ENCODE measurements at regions not wholly inside any gene's neighbourhood (a gene's known extent, or its start where the extent isn't known, plus 50 kb on each side); places are given as distances from the start of the nearest gene placed in this dataset.
"Not testable (repeated sequence)": the region's sequence is repeated elsewhere in the genome, so short reads cannot be mapped to it uniquely, and the experiment has no call there.

DNA sequence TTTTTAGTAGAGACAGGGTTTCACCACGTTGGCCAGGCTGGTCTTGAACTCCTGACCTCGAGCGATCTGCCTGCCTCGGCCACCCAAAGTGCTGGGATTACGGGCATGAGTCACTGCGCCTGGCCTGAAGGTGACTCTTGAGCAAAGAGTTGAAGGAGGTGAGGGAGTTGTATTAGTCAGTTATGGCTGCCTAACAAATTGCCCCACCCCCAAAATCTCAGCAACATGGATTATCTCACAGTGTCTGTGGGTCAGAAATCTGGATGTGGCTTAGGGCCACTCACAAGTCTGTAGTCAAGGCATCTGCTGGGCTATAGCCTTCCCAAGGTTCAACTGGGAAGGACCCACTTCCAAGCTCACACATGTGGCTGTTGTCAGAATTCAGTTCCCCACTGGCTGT lies 52.8 kb upstream of the ADGRE5 start:
- H3K27me3 ChIP-seq (ENCODE audit: insufficient read depth in 3 of 3, low read length in 2 of 3) = peaks cover 0 to 22% (median 2%) of the 10 kb centered on the region in 3 donors
- no peaks in the 10 kb centered on the region for H3K4me1 ChIP-seq
- DNase-seq (no peak), ATAC-seq (no peak)
- no peak overlapping the region for H3K27ac ChIP-seq
- no peaks in the 10 kb centered on the region for H3K36me3 ChIP-seq (ENCODE audit: insufficient read depth in 1 of 2, low read depth in 1 of 2)
- TF ChIP-seq, protein P1, sequence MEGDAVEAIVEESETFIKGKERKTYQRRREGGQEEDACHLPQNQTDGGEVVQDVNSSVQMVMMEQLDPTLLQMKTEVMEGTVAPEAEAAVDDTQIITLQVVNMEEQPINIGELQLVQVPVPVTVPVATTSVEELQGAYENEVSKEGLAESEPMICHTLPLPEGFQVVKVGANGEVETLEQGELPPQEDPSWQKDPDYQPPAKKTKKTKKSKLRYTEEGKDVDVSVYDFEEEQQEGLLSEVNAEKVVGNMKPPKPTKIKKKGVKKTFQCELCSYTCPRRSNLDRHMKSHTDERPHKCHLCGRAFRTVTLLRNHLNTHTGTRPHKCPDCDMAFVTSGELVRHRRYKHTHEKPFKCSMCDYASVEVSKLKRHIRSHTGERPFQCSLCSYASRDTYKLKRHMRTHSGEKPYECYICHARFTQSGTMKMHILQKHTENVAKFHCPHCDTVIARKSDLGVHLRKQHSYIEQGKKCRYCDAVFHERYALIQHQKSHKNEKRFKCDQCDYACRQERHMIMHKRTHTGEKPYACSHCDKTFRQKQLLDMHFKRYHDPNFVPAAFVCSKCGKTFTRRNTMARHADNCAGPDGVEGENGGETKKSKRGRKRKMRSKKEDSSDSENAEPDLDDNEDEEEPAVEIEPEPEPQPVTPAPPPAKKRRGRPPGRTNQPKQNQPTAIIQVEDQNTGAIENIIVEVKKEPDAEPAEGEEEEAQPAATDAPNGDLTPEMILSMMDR (IDR thresholded peaks at IDR 0.05) = no peak
- H3K9me3 ChIP-seq = no peaks in the 10 kb centered on the region
- H3K4me3 ChIP-seq = no peak overlapping the region
- intact Hi-C loops (cut with DNase I) = no loop called here
- WGBS, 3 donors = 86 to 93% (median 91%) methylated on average over 6 of the region's 6 CpGs

DNA sequence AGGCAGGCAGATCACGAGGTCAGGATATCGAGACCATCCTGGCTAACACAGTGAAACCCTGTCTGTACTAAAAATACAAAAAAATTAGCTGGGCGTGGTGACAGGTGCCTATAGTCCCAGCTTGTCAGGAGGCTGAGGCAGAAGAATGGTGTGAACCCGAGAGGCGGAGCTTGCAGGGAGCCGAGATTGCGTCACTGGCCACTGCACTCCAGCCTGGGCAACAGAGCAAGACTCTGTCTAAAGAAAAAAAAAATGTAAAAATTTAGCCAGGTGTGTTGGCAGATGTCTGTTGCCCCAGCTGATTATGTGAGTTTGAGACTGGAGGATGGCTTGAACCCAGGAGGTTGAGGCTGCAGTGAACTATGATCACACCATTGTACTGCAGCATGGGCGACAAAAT lies 54.2 kb upstream of the ADGRE5 start:
- H3K9me3 ChIP-seq; H3K36me3 ChIP-seq (ENCODE audit: insufficient read depth in 1 of 2, low read depth in 1 of 2); DNase-seq; intact Hi-C loops (cut with DNase I); ATAC-seq; H3K4me3 ChIP-seq; H3K4me1 ChIP-seq; H3K27ac ChIP-seq: not testable (repeated sequence)
- WGBS, 3 donors = 77 to 89% (median 79%) methylated on average over 8 of the region's 8 CpGs
- peaks cover 0 to 16% (median 2%) of the 10 kb centered on the region in 3 donors for H3K27me3 ChIP-seq (ENCODE audit: insufficient read depth in 3 of 3, low read length in 2 of 3)

DNA sequence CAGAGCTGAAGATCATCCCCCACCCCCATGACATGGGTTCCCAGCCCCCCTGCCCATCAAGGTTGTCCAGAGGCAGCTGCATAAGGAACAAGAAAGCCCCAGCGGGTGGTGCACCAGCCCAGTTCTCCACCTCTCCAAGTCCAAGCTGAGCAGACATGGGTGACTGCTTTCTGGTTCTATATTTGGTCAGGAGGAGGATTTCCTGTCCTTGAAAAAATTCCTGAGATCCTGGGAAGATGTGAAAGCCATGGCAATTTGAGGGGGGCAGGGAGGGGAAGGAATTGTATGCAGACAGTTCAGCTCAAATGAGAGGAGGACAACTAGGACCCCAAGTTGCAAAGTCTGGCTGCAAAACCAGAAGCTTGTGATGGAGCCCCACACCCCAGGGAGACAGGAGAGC lies 55.4 kb upstream of the ADGRE5 start:
- ATAC-seq (no peak), DNase-seq (no peak)
- WGBS, 3 donors = 44 to 58% (median 56%) methylated on average over 1 of the region's 1 CpG
- intact Hi-C loops (cut with DNase I) = no loop called here
- Histone ChIP-seq H3K36me3 (ENCODE audit: insufficient read depth in 1 of 2, low read depth in 1 of 2) (no peaks in the 10 kb centered on the region), H3K9me3 (peaks cover 2% of the 10 kb centered on the region), H3K4me1 (no peaks in the 10 kb centered on the region), H3K27me3 (ENCODE audit: insufficient read depth in 3 of 3, low read length in 2 of 3) (peaks cover 0 to 15% (median 2%) of the 10 kb centered on the region in 3 donors), H3K27ac (no peak overlapping the region), H3K4me3 (no peak overlapping the region)
- TF ChIP-seq, protein P1 (IDR thresholded peaks at IDR 0.05) = no peak

DNA sequence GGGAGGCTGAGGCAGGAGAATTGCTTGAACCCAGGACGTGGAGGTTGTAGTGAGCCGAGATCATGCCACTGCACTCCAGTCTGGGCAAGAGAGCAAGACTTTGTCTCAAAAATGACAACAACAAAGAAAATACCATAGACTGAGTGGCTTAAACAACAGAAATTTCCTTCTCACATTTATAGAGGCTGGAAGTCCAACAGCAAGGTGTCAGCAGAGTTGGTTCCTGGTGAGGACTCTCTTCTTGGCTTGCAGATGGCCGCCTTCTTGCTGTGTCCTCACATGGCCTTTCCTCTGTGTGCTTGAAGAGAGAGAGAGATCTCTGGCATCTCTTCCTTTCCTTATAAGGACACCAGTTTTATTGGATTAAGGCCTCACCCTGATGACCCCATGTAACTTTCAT lies 56.1 kb upstream of the ADGRE5 start:
- TF ChIP-seq, protein P1 (IDR thresholded peaks at IDR 0.05) = no peak
- Histone ChIP-seq H3K36me3 (ENCODE audit: insufficient read depth in 1 of 2, low read depth in 1 of 2) (no peaks in the 10 kb centered on the region), H3K4me3 (no peak overlapping the region), H3K27me3 (ENCODE audit: insufficient read depth in 3 of 3, low read length in 2 of 3) (peaks cover 0 to 15% (median 2%) of the 10 kb centered on the region in 3 donors), H3K9me3 (peaks cover 3% of the 10 kb centered on the region), H3K27ac (no peak overlapping the region), H3K4me1 (no peaks in the 10 kb centered on the region)
- intact Hi-C loops (cut with DNase I) = no loop called here
- DNase-seq (no peak), ATAC-seq (no peak)
- 89 to 97% (median 93%) methylated on average over 3 of the region's 3 CpGs for WGBS, 3 donors

DNA sequence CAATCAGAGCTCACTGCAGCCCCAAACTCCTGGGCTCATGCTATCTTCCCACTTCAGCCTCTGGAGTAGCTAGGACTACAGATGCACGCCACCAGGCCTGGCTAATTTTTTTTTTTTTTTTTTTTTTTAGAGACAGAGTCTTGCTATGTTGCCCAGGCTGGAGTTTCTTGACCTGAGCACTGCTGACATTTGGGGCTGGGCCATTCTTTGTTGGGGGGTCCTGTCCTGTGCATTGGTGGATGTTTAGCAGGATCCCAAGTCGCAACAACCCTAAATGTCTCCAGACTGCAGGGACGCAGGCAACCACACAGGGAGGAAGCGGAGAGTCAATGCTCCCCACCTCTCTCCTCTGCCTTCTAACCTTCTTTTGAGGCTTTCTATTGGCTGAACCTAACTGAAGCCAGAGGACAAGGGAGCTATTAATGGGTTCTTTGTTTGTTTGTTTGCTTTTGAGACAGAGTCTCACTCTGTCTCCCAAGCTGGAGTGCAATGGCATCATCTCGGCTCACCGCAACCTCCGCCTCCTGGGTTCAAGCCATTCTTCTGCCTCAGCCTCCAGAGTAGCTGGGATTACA lies 58.3 kb upstream of the ADGRE5 start:
- no peaks in the 10 kb centered on the region for H3K36me3 ChIP-seq (ENCODE audit: insufficient read depth in 1 of 2, low read depth in 1 of 2)
- no peak overlapping the region for H3K4me3 ChIP-seq
- H3K27ac ChIP-seq = no peak overlapping the region
- no peaks in the 10 kb centered on the region for H3K4me1 ChIP-seq
- H3K27me3 ChIP-seq (ENCODE audit: insufficient read depth in 3 of 3, low read length in 2 of 3) = peaks cover 0 to 2% (median 0%) of the 10 kb centered on the region in 3 donors
- peaks cover 3% of the 10 kb centered on the region for H3K9me3 ChIP-seq
- ATAC-seq = no peak
- DNase-seq = no peak
- WGBS, 3 donors = 70 to 79% (median 71%) methylated on average over 7 of the region's 7 CpGs
- TF ChIP-seq, protein P1 (IDR thresholded peaks at IDR 0.05) = no peak
- intact Hi-C loops (cut with DNase I) = no loop called here

Data from psoas muscle (tissue), 7 donors.